ENCODE measurements at regions not wholly inside any gene's neighbourhood (a gene's known extent, or its start where the extent isn't known, plus 50 kb on each side); places are given as distances from the start of the nearest gene placed in this dataset.
"Not testable (repeated sequence)": the region's sequence is repeated elsewhere in the genome, so short reads cannot be mapped to it uniquely, and the experiment has no call there.

DNA sequence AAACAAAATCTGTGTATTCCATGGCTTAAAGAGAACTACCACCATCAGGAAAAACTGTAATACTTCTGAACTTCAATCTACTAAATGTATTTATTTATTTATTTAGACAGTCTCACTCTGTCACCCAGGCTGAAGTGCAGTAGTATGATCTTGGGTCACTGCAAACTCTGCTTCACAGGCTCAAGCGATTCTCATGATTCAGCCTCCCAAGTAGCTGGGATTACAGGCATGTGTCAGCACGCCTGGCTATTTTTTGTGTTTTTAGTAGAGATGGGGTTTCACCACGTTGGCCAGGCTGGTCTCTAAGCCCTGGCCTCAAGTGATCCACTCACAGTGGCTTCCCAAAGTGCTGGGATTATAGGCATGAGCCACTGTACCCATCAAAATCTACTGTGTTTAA, 202.3 kb upstream of the POU1F1 start:
- DNase-seq, result no peak

GRCh38 chr3:87473944-87474343, 197.6 kb upstream of the POU1F1 start:
- DNase-seq, result no peak

GRCh38 chr3:87468938-87469337, 192.6 kb upstream of the POU1F1 start:
- DNase-seq, result no peak

DNA sequence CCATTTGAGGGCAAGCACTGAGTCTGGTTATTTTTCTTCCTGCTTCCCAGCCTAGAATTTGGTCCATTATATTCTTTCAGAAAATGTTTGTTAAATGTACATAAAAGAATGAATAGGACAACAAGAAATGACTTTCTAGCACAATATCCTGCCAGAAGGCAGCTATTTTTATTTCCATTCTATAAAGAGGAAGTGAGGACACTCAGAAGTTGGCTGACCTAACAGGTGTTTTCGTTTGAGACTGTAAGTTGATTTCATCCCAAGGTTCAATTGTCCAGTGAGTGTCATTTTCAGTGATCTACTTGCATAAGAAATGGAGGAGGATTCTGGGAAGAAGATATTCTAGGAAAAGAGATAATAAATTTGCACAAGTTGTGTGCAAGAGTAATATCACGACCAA, 191.9 kb upstream of the POU1F1 start:
- no peak for DNase-seq

DNA sequence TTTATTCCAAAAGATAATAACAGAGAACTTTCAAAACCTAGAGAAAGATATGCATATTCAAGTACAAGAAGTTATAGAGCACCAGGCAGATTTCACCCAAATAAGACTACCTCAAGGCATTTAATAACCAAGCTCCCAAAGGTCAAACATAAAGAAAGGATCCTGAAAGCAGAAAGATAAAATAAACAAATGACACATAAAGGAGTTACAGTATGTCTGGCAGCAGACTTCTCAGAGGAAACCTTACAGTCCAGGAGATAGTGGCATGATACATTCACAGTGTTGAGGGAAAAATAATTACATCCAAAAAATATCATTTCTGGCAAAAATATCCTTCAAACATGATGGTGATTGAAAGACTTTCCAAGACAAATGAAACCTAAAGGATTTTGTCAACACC, 185.8 kb upstream of the POU1F1 start:
- no peak for DNase-seq

GRCh38 chr3:87461443-87461842, 185.1 kb upstream of the POU1F1 start:
- DNase-seq, result no peak

- no peak for DNase-seq
Measured at GRCh38 chr3:87461036-87461435, 184.7 kb upstream of the POU1F1 start.

DNA sequence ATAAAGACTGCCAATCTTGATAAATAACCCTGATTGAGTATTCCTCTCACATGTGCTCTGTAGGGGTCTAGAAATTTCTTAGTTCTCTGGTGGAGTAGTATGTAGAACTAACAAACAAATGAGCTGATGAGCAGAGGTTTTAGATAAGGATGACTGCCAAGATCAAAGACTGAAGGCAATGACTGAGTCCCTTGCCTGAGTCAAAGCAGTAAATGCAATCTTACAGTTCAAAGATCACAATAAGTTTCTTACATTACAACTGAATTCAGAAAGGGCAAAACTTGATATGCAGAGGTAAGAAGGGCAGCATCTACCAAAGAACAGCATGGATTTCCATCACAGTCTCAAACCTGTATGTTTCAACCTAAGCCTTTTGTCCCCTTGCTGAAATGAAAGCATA, 172.2 kb upstream of the POU1F1 start:
- no peak for DNase-seq

DNA sequence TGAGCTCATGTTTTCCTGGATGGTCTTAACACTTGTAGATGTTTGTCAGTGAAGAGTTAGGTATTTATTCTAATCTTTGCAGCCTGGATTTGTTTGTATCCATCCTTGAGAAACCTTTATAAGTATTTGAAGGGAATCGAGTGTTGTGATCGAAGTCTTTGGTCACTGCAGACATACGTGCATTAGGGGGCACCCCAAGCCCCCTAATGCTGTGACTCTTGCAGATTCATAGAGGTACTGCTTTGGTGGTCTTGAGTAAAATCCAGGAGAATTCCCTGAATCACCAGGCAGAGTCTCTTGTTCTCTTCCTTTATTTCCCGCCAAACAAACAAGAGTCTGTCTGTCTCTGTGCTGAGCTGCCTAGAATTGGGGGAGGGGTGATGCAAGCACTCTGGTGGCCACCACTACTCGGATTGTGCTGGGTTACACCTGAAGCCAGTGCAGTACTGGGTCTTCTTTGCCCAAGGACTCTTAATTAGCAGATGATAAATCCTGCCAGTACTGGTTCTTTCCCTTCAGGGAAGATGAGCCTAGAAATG, 170.5 kb upstream of the POU1F1 start:
- DNase-seq, result no peak

DNA sequence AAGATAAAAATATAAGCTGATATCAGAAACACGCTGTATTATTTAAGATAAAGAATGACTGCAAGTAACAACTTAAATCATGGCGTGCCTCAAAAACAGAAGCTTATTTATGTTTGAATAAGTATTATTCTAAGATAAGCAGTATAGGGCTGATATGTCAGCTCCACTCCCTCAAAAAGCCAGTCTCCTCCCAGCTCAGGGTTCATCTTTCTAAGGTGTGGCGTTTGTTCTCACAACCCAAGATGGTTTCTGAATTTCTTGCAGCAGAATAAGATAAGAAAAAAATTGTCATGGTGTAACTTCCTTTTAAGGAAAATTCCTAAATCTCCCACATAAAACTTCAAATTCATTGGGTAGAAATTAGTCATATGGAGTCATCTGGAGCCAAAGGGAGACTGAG, 166.1 kb upstream of the POU1F1 start:
- no peak for DNase-seq

DNA sequence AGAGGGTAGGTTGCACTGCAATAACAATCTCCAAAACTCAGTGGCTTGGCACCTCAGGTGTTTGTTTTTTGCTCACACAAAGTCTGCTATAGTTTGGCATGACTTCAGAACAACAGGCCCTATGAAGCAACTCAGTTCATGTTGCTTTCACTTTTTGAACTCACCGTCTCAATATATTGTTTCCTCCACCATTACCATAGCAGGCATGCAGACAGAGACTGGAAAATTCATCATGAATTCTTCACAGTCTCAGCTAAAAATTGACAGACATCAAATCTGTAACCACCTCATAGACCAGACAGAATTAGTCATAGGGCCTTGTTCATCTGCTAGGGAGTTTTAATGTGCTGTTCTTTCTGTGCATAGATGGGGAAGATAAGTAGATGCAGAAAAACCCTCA, 161.4 kb upstream of the POU1F1 start:
- no peak for DNase-seq

- DNase-seq, result no peak
Measured at GRCh38 chr3:87436781-87437543, 160.6 kb upstream of the POU1F1 start.

DNA sequence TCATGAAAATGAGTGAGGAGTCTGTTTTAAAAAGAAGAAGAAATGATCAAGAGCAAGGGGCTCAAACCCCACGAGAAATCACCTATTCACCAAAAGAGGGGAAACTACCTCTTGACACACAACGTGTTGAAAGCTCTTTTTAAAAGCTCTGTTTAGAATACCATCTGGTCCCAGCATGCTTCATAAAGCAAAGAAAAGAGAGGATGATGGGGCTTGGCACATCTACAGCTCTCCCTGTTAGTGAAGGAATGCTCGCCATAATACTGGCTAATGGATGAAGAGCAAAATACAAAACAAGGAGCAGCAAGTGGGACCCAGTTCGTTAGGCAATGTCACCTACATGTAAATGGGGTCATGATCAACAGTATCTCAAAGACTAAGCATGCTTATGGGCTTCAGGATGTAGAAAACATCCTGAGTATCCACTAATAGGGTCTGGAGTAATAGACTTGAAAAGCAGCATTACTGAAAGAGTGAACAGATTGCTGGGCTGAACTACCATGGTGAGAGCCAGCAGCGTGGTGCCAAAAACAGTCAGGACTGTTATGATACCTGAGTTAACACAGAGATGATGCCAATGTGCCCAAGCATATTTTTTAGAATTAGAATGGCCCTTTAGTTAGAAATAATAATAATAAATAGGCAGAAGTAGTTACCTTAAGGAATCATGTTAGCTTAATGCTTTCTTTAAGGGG, 159.7 kb upstream of the POU1F1 start:
- DNase-seq, result no peak

DNA sequence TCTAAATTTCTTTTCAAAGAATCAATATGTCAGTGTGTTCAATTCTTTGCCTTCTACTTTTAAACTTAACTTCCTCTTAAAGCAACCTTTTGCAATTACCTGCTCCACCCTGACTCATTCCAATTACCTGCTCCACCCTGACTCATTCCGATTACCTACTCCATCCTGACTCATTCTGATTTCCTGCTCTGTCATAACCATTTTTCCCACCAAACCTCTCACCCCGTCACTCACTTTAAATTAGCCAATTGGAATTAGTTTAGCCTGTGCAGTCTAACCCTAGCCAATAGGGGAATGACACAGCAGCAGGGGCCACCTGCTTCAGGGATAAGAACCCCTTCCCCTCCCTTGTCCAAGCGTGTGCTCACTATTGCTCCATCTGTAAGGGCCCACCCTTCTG, 157.1 kb upstream of the POU1F1 start:
- not testable (repeated sequence) for DNase-seq

- no peak for DNase-seq
Measured at GRCh38 chr3:87426918-87427317, 150.5 kb upstream of the POU1F1 start.

DNA sequence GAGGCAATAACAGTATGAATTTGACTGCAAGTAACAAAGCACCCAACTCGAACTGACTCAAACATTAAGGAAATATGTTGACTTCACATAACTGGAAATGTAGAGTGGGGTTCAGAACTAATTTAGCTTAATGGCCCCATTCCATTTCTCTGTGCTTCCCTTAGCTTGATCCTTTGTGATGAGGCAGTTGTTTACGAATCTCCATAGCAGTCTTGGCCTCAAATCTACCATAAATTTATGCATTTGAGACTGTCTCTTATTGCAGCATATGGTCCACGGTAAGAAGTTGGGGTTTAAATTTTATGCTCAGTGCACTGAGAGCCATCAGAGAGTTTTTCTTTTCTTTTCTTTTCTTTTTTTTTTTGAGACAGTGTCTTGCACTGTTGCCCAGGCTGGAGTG, 148.7 kb upstream of the POU1F1 start:
- no peak for DNase-seq

GRCh38 chr3:87423336-87423735, 147.0 kb upstream of the POU1F1 start:
- no peak for DNase-seq

GRCh38 chr3:87422333-87422732, 145.9 kb upstream of the POU1F1 start:
- DNase-seq, result no peak

- no peak for DNase-seq
Measured at GRCh38 chr3:87420171-87420570, 143.8 kb upstream of the POU1F1 start.

GRCh38 chr3:87414271-87414670, 137.9 kb upstream of the POU1F1 start:
- no peak for DNase-seq

DNA sequence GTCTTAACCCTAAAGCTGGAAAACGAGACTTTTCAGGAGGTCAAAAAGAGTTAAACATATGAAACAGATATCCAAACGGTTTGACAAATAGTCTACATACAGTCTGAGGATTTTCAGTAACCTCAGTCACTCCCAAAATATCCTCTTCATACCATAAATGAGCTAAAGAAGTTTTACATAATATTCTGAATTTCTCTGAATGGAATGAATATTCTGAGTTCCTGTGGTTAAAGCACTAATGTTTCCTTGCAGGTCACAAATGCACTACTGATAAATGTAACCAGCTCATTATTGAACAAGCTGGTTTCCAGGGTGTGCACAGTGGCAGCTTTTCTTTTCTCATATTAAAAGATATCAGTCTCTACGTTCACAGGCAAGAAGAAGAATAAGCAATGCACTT, 137.4 kb upstream of the POU1F1 start:
- DNase-seq, result no peak

DNA sequence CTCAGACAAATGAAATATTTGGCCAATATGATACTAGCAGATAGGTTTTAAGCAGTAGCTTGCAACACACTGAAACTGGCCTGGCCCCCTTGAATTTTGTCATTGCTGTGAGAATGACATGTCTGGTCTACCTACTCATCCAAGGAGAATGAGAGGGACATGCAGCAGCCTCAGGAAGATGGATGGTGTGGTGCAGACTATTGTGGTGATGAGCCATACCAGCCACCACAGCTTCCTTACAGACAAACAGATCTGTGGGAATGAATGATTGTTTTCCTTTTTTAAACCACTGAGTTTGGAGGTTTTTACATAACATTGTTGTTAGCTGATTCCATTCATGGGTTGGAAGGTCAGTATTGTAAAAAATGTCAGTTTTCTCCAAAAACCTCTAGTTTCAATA, 133.7 kb upstream of the POU1F1 start:
- no peak for DNase-seq

DNA sequence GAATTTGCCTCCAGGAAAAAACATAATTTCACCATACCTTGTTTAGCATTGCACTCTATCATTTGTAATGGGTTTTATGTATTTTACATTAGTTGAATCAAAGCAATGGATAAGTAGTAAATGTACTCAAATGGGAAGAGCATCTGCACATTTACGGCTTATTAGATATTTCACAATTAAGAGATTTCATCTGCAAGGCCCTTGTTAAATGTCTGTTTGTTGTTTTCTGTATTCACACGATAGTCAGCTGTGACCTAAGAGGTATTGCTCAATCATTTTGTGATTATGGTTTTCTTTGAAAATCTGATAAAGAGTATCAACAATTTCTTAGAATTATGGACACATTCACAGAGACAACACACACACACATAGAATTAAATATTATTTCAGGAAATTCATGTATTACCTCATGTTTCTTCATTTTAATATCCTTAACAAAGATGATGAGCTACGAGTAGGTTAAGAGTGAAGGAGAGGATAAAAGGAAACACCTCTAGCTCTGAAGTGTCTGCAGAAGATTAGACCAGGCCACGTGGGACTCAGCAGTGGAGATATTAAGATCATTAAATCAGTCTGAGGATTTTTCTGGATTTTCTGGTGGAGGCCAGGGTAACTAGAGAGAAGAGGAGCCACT, 121.9 kb upstream of the POU1F1 start:
- DNase-seq, result no peak

DNA sequence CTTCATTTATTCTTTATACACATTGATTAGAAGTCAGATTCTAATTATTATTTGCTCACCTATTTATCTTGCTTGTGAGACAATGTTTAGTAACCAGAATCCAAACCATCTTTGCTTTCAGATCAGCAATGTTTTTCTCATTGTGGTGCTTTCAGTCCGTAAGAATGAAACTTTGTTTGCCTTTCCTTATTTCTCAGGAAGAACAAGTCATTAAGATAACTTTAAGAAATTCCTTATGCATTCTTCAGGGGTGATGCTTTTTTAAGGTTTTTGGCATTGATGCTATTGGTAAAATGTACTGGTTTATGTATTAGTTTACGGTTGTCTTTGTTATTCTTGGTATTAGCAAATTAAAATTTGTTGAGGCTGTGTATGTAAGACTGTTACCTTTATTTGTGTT, 120.8 kb upstream of the POU1F1 start:
- DNase-seq, result no peak

Data from stimulated activated naive CD4-positive, alpha-beta T cell (primary cell).